IMR-90 (cell line): ENCODE measurements at regions not wholly inside any gene's neighbourhood (a gene's known extent, or its start where the extent isn't known, plus 50 kb on each side); places are given as distances from the start of the nearest gene placed in this dataset.
"Not testable (repeated sequence)": the region's sequence is repeated elsewhere in the genome, so short reads cannot be mapped to it uniquely, and the experiment has no call there.

ENCODE experiments used
- ATAC-seq: fragments of 200-7000 bp; cut with Tn5 transposase; 2 replicates; pipeline ENCODE4 v1.9.1; 2020; ENCODE audit warnings: low read depth, mild to moderate bottlenecking, moderate library complexity
- BruUV-seq: library from RNA; stranded (reverse); fragments of 400-500 nt; replicated peaks from 2 replicates; lab custom pipeline; 2021; lab: Mats Ljungman, UMichigan
- CTCF ChIA-PET: fragments of 300-600 bp; formaldehyde crosslinking; extraction: SDS; loops from one replicate; lab custom pipeline; 2021; ENCODE audit warnings: antibody characterized with exemption; lab: Yijun Ruan, JAX
- POLR2A ChIA-PET: fragments of 300-600 bp; sonication (Branson Sonifier 250); formaldehyde crosslinking; loops from one replicate; lab custom pipeline; 2022; ENCODE audit warnings: antibody characterized with exemption; ENCODE audit not compliant: unreplicated experiment; lab: Charles Lee
- DNase-seq: peaks from one replicate; pipeline ENCODE4 v3.0.0; 2013
- H2AFZ ChIP-seq: replicated peaks from 2 replicates; pipeline ENCODE3; 2013; ENCODE audit warnings: low read length, mild to moderate bottlenecking; ENCODE audit not compliant: poor library complexity
- H2AK5ac ChIP-seq: 2 replicates; pipeline ENCODE4 v1.6.1; 2013; ENCODE audit warnings: low read depth, low read length, inconsistent platforms
- H2AK9ac ChIP-seq: replicated peaks from 2 replicates; pipeline ENCODE3; 2013; ENCODE audit warnings: mild to moderate bottlenecking, low read depth, low read length, moderate library complexity; ENCODE audit not compliant: poor library complexity
- H2BK120ac ChIP-seq: 2 replicates; pipeline ENCODE4 v1.6.1; 2013; ENCODE audit warnings: low read depth, low read length, inconsistent platforms
- H2BK15ac ChIP-seq: 3 replicates; pipeline ENCODE4 v1.6.1; 2013; ENCODE audit warnings: low read depth, low read length, inconsistent platforms
- H2BK20ac ChIP-seq: 2 replicates; pipeline ENCODE4 v1.6.1; 2013; ENCODE audit warnings: low read depth, mild to moderate bottlenecking, inconsistent platforms, low read length, moderate library complexity
- H2BK5ac ChIP-seq: 2 replicates; pipeline ENCODE4 v1.6.1; 2013; ENCODE audit warnings: mild to moderate bottlenecking, low read depth, low read length, inconsistent platforms; ENCODE audit not compliant: poor library complexity, severe bottlenecking
- H3K14ac ChIP-seq: replicated peaks from 2 replicates; pipeline ENCODE4 v1.6.1; 2013; ENCODE audit warnings: low read depth, low read length, inconsistent platforms
- H3K18ac ChIP-seq: 2 replicates; pipeline ENCODE4 v1.6.1; 2013; ENCODE audit warnings: low read depth, low read length, control low read depth
- H3K23ac ChIP-seq: 2 replicates; pipeline ENCODE4 v1.6.1; 2013; ENCODE audit warnings: low read depth, low read length, inconsistent platforms
- H3K27ac ChIP-seq: 2 replicates; pipeline ENCODE4 v1.5.1; 2013; ENCODE audit warnings: mild to moderate bottlenecking, control low read depth, low read length; ENCODE audit not compliant: insufficient read depth
- H3K27me3 ChIP-seq: 2 replicates; pipeline ENCODE4 v1.6.1; 2013; ENCODE audit warnings: low read length; ENCODE audit not compliant: control insufficient read depth, insufficient read depth
- H3K36me3 ChIP-seq: 2 replicates; pipeline ENCODE4 v1.6.1; 2013; ENCODE audit warnings: low read length, mixed read lengths; ENCODE audit not compliant: control insufficient read depth, insufficient read depth
- H3K4ac ChIP-seq: 2 replicates; pipeline ENCODE4 v1.6.1; 2013; ENCODE audit warnings: low read depth, low read length, inconsistent platforms
- H3K4me1 ChIP-seq: 2 replicates; pipeline ENCODE4 v1.6.1; 2013; ENCODE audit warnings: low read length, mixed read lengths; ENCODE audit not compliant: control insufficient read depth, insufficient read depth
- H3K4me2 ChIP-seq: 2 replicates; pipeline ENCODE4 v1.6.1; 2013; ENCODE audit warnings: low read depth, mild to moderate bottlenecking, control low read depth, low read length, moderate library complexity
- H3K4me3 ChIP-seq: 2 replicates; pipeline ENCODE4 v1.5.1; 2013; ENCODE audit warnings: low read depth, mild to moderate bottlenecking, control low read depth, low read length, moderate library complexity; ENCODE audit not compliant: insufficient read depth
- H3K56ac ChIP-seq: 2 replicates; pipeline ENCODE4 v1.6.1; 2013; ENCODE audit warnings: low read length, inconsistent platforms; ENCODE audit not compliant: insufficient read depth; ENCODE audit errors: extremely low read depth
- H3K79me1 ChIP-seq, 2 experiments: 2 replicates each; pipeline ENCODE4 v1.6.1; 2013; ENCODE audit warnings: low read length in 2 of 2, inconsistent platforms in 1 of 2, low read depth in 1 of 2
- H3K9ac ChIP-seq: 2 replicates; pipeline ENCODE4 v1.6.1; 2013; ENCODE audit warnings: low read depth, low read length, control low read depth
- H3K9me1 ChIP-seq: 2 replicates; pipeline ENCODE4 v1.6.1; 2013; ENCODE audit warnings: low read length, inconsistent platforms; ENCODE audit not compliant: insufficient read depth
- H3K9me3 ChIP-seq: 2 replicates; pipeline ENCODE4 v1.6.1; 2013; ENCODE audit warnings: low read length; ENCODE audit not compliant: control insufficient read depth, insufficient read depth
- H4K20me1 ChIP-seq: 2 replicates; pipeline ENCODE4 v1.6.1; 2013; ENCODE audit warnings: low read length, inconsistent platforms; ENCODE audit not compliant: insufficient read depth
- H4K5ac ChIP-seq: 2 replicates; pipeline ENCODE4 v1.6.1; 2013; ENCODE audit warnings: mild to moderate bottlenecking, low read depth, low read length, control low read depth
- H4K8ac ChIP-seq, 2 experiments: 2 replicates each; pipeline ENCODE4 v1.6.1; 2013; ENCODE audit warnings: low read depth in 2 of 2, low read length in 2 of 2, control low read depth in 1 of 2, inconsistent platforms in 1 of 2
- H4K91ac ChIP-seq: 2 replicates; pipeline ENCODE4 v1.6.1; 2013; ENCODE audit warnings: low read depth, low read length, inconsistent platforms; ENCODE audit not compliant: insufficient read depth
- WGBS, 2 experiments: methylation state at CpG; one replicate each; pipeline versions ENCODE4 v1.1.5 to v1.1.7; 2013; ENCODE audit warnings: missing lambda C conversion rate in 2 of 2; ENCODE audit not compliant: insufficient read length in 1 of 2; ENCODE audit errors: extremely low coverage in 2 of 2; 5-methylcytosine and 5-hydroxymethylcytosine counted together
- dilution Hi-C: fragments of 300-500 bp; cut with HindIII; formaldehyde crosslinking; loops from one replicate; pipeline ENCODE4 v1.14.3; 2018; ENCODE audit warnings: low sequenced_read_pairs; ENCODE audit not compliant: unreplicated experiment
- in situ Hi-C: fragments of 300-500 bp; cut with MboI; formaldehyde crosslinking; loops from 3 replicates; pipeline ENCODE4 v1.14.3; 2019; ENCODE audit warnings: low sequenced_read_pairs, inconsistent platforms, mixed read lengths
- intact Hi-C: fragments of 100-400 bp; cut with micrococcal nuclease; formaldehyde crosslinking; loops from 2 replicates; pipeline ENCODE4 v1.10.0; 2022

DNA sequence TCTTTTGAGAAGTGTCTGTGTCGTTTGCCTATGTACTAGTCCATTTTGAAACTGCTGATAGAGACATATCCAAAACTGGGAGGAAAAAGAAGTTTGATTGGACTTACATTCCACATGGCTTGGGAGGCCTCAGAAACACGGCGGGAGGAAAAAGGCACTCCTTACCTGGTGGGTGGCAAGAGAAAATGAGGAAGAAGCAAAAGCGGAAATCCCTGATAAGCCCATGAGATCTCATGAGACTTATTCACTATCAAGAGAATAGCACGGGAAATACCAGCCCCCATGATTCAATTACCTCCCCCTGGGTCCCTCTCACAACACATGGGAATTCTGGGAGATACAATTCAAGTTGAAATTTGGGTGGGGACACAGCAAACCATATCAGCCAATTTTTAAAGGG, 727.6 kb downstream of the TMEM121 start:
- H3K9me3 ChIP-seq, result peaks cover 18% of the 10 kb centered on the region
- H2AK9ac ChIP-seq, H3K4me2 ChIP-seq, H2BK15ac ChIP-seq, H3K36me3 ChIP-seq, H2AK5ac ChIP-seq, ATAC-seq, intact Hi-C loops, H3K23ac ChIP-seq, DNase-seq, H4K5ac ChIP-seq, H4K8ac ChIP-seq, H2BK5ac ChIP-seq, H3K9ac ChIP-seq, dilution Hi-C loops, H4K91ac ChIP-seq, H3K27ac ChIP-seq, CTCF ChIA-PET, in situ Hi-C loops, H3K4ac ChIP-seq, BruUV-seq, H4K20me1 ChIP-seq, H3K56ac ChIP-seq, H3K14ac ChIP-seq, POLR2A ChIA-PET, H3K4me3 ChIP-seq, H3K9me1 ChIP-seq, H2AFZ ChIP-seq, H2BK120ac ChIP-seq, H3K4me1 ChIP-seq, H3K79me1 ChIP-seq, H2BK20ac ChIP-seq, H3K27me3 ChIP-seq, H3K18ac ChIP-seq: not testable (repeated sequence)
- no CpG with 5 or more reads among the region's 5 CpGs for WGBS, 2 experiments

DNA sequence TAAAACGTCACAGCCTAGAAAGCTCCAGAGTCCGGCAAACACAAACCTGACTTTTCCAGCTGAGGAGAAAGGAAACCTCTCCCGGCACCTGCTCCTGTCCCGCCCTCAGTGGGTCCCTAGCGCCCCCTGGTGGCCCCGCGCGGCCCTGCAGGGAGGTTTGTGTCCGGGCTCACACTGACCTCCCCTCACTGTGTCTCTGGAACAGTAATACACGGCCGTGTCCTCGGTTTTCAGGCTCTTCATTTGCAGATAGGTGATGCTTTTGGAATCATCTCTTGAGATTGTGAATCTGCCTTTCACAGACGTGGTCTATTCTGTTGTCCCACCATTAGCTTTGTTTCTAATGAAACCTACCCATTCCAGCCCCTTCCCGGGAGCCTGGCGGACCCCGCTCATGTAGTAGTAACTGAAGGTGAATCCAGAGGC, 731.2 kb downstream of the TMEM121 start:
- CTCF ChIA-PET, H2AK5ac ChIP-seq, in situ Hi-C loops: not testable (repeated sequence)

More for the DNA sequence above, 731.2 kb downstream of the TMEM121 start:
- intact Hi-C loops, H3K18ac ChIP-seq, H4K5ac ChIP-seq, H3K79me1 ChIP-seq, H2BK15ac ChIP-seq, H2AFZ ChIP-seq, H3K36me3 ChIP-seq, H3K27ac ChIP-seq, H2BK20ac ChIP-seq, H3K23ac ChIP-seq, H3K56ac ChIP-seq, H4K20me1 ChIP-seq, H3K9me1 ChIP-seq, H3K14ac ChIP-seq, BruUV-seq, H2BK5ac ChIP-seq, H4K91ac ChIP-seq, H3K4me1 ChIP-seq, H3K4me2 ChIP-seq, H3K4me3 ChIP-seq, H3K27me3 ChIP-seq, H2AK9ac ChIP-seq, DNase-seq, H2BK120ac ChIP-seq, H3K9ac ChIP-seq, H4K8ac ChIP-seq, dilution Hi-C loops, ATAC-seq, H3K4ac ChIP-seq, POLR2A ChIA-PET: not testable (repeated sequence)
- WGBS, 2 experiments, result no CpG with 5 or more reads among the region's 16 CpGs
- H3K9me3 ChIP-seq, result peaks cover 23% of the 10 kb centered on the region
